SHP77 (cell line): ENCODE measurements at regions not wholly inside any gene's neighbourhood (a gene's known extent, or its start where the extent isn't known, plus 50 kb on each side); places are given as distances from the start of the nearest gene placed in this dataset.
A peak's percentile ranks its signal among the peaks of the same experiment; 100 is the strongest.

Experiments used
- DNase-seq, 2 experiments: peaks; one replicate each; lab custom pipeline; 2025; lab: John Stamatoyannopoulos, UW

DNA sequence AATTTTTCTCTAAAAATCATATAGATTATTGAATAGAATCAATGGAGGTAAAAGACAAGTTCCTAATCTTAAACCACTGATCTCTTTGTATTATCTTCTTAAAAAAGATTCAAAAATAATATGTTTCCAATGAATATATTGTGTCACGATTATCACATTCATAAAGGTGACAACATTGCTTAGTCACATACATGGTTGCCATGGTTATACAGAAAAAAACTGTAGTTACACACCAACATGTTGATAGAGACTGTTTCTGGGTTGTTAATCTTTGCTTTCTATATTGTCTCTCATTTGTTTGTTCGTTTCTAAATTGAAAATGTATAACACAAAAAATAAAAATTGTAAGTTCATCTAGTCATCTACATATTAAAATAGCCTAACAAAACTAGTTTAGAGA lies 376.0 kb upstream of the ALCAM start:
- DNase-seq = no peak

DNA sequence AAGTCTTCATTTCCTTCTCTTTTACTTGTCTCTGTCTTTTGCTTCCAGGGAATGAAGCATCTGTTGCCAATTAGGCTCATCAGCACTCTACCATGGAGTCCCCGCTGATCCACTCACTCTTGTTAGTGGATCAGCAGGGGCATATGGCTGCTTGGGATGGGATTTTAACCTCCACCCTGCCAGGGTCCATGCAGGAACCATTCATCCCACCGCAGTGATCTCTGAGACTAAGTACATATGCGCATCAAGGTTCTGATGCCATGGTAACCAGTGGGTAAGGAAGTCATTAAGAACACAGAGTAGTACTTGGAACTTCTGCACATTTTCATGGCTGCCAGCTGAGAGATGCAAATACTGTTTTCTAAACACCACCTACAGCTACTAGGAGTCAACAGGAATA lies 374.0 kb upstream of the ALCAM start:
- no peak for DNase-seq

DNA sequence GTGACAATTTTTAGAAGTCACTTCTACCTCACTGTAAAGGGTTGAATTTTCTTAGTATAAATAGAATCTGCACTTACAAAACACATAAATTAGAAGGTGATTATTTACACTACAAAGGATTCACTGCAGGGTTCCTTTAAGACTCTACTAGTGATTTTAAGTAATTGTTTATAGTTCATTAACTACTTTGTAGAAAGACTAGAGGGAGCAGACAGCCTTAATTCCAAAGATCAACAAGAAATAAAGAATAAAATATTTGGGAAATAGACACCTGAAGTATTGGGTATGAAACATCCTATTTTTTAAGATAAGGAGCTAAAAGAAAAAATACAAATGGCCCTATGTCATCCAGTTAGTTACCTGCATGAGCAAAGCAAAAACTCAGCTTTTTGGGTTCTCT lies 360.5 kb upstream of the ALCAM start:
- no peak for DNase-seq

DNA sequence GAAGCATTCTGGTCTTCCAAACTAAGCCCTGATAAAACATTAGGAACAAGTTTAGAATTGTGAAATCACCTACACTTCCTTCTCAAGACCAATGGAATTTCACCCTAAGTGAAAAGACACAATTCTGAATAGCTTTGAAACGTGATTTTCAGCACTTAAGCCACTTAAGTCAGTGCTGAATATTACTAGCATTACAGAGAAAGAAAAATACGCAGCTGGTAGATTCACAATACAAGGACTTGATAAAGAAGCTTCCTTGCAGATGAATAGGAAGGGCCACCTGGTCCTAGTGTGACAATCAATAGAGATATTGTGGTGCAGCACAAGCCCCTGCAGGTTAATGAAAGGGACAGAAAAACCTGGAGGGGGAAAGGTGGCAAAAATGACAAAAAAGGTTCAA lies 353.1 kb upstream of the ALCAM start:
- no peak for DNase-seq

DNA sequence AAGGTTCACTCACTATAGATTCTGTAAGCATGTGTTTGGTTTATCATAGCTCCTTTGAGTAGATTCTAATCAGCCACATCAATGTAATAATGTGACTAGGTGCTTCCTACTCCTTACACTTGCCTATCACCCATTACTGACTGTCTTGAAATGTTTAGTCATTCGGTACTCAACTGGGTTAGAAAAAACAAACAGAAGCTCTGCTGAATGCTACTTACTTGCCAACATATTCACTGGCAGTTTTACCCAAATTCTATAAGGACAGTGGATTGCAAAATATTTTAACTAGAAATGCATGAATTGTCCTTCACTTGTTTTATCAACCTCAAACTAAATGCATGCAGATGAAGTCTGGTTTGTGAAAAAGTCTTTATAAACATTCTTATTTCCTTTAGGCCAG lies 352.1 kb upstream of the ALCAM start:
- no peak for DNase-seq

DNA sequence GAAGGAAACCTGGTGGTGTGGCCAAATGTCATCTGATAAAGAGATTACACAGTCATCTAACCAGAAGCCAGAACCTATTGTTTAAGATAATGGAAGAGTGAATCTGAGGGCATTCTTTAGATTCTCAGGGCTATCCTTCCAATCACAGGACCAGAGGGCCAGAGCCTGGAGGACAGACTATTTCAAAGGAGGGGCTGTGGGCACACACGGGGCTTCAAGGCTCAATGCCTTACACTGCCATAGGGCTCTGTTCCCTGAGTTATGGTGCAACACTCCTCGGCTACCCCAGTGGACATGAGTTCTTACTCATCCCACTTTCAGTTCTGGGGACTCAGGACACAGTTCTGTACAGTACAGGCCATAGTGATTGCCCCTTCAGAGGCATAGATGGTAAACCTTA lies 343.9 kb upstream of the ALCAM start:
- DNase-seq = no peak

DNA sequence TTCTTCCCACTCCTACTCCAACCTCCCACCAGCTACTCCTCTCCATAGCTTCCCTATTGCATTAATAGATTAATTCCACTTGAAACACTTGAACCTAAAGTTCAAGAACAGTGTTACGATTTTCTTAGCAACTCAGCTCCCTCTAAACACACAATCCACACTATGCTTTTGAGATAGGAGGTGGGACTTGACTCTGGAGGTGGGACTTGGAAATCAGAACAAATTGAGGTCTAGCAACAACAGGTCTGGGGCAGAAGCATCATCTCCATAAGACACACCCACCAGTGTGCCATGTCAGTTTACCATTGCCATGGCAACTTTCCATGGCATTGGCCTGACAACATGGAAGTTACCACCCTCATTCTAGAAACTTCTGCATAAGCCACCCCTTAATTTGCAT lies 336.5 kb upstream of the ALCAM start:
- DNase-seq = no peak

DNA sequence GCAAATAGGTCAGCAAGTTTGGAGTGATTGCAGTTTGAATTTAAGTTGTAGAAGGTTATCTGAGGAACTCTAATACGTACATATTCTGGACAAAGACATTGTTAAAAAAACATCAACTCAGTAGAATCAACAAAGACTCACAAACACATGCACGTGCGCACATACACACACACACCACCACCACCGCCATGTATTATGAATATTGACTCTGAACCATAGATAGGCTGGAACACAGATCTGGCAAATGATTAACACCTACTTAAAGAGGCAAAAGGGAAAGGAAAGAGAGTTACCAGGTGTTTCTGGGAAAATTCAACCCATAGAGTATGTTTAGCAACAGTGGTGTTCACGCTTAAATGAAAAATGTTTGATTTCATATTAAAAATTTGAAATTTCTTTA lies 334.2 kb upstream of the ALCAM start:
- DNase-seq = no peak

DNA sequence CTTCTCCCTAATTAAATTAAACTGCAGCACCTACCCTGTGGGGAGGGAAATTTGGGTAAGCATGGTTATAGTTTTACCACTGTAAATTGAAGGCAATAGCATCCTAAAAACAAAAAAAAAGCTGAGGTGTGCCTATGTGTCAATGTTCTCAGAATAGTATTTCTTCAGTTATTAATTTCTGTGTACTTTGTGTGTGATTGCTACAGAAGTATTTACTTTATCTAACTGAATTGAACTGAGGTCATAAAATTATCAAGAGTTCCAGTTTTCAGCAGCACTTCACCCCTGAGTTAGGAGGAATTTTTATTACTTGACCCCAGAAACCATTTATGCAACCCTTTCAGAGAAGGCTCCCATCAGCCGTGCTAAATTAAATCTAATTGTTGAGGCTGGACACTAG lies 333.6 kb upstream of the ALCAM start:
- no peak for DNase-seq

DNA sequence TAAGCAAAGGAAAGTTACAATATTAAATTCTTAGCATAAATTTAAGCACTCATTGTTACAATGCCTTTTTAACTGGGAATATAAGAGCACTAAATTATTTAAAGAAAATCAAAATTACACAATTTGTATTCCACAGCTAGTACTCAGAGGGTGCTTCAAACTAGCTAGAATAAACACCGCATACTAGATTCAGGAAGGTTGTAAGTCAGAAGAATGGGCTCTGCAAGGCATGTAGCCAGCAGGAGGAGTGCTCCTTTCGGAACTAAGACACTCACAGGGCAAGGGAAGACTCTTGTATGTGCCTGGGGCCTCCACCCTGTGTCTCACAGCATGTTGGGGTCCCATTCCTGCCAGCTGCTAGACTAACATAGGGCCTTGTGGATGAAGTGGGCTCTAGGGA lies 327.7 kb upstream of the ALCAM start:
- DNase-seq = no peak

DNA sequence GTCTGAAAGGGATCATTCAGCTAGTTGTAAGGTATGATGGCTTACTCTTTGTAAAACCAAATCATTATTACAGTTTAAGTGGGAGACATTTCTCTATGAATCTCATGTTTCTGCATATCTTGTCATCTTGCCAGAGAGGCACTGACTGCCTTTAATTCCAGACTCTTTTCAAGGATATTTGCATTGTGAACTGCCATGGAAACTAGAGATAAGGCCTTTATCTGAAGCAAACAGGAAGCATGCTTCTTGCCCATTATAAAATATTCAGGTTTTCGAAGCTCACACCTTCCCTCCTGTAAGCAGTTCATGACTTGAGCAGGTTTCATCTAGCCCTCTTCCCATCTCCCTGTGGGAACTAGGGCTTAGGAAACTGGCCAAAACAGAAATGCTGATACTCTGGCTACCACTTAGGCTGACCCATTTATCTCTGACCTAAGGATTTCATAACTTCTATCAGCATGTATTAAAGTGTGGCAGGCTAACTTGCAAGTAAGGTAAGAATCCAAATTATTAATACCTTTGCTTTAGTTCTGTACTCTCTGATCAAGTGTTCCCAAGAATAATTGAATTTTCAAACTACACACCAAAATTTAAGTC lies 326.6 kb upstream of the ALCAM start:
- DNase-seq = no peak

DNA sequence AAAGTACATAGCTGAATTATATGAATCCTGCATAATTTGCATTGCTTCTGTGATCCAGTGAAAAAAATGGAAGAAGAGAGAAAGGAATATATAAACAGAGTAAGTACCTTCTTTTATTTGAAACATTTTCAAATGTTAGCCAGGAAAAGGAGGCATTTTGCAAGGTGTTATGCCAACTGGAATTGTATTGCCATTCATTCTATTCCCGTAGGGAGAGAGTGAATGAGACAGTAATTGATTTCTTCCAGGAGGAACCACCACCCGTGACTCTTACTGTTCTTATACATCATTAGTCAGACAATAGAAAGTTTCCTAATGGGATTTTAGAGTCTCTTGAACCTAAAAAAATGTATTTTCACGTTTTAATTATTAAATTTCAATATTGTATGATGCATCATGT lies 324.1 kb upstream of the ALCAM start:
- no peak for DNase-seq

DNA sequence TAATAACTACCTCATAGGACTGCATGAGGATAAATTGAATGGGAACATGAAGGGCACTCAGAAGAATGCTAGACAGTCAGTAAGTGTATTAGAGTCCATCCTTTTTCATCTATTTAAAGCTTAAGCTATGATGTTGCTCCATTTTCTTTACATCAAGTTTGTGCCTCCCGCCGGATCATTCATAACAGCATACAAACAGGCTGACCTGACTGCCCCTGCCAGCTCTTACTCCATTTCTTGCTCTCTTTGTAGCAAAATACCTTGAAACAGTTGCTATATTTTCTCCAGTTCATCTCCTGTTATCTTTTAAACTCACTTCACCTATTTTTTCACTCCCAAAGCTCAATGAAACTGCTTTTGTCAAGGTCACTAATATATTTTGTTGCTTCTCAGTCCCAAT lies 315.6 kb upstream of the ALCAM start:
- no peak for DNase-seq

DNA sequence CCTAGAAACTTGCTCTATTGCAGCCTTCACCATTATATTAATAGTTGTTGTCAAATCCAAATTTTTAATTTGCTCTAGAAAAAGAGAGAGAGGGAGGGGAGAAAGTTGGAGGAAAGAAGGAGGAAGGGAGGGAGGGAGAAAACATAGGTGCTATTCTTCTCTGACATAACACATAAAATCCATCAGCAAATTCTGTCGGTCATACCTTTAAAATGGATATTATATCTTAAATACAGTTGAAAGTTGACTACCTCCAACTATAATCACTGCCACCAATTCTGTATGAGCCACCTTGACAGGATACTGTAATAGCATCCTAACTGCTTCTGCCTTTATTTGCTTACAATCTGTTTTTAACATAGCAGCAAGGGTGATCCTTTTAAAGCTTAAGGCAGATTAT lies 314.7 kb upstream of the ALCAM start:
- DNase-seq = no peak

DNA sequence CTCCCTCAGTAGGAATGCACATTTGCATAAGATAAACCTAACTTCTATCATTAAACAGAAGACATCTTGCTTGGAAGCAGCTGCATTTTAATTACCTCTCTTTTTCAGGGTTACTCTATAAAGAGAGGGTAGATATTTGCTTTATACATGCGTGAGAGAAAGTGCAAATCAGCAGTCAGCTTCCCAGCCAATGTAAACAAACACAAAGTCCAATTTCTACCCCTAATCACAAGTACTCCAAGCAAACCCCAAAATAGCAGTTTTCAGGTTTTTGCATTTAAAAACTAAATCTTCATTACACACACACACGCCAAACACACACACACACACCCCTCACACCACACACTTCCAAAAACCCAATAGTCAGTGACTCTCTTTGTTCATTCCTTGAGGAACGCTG lies 303.9 kb upstream of the ALCAM start:
- DNase-seq = peak in 1 of 2 experiments; percentile 7

DNA sequence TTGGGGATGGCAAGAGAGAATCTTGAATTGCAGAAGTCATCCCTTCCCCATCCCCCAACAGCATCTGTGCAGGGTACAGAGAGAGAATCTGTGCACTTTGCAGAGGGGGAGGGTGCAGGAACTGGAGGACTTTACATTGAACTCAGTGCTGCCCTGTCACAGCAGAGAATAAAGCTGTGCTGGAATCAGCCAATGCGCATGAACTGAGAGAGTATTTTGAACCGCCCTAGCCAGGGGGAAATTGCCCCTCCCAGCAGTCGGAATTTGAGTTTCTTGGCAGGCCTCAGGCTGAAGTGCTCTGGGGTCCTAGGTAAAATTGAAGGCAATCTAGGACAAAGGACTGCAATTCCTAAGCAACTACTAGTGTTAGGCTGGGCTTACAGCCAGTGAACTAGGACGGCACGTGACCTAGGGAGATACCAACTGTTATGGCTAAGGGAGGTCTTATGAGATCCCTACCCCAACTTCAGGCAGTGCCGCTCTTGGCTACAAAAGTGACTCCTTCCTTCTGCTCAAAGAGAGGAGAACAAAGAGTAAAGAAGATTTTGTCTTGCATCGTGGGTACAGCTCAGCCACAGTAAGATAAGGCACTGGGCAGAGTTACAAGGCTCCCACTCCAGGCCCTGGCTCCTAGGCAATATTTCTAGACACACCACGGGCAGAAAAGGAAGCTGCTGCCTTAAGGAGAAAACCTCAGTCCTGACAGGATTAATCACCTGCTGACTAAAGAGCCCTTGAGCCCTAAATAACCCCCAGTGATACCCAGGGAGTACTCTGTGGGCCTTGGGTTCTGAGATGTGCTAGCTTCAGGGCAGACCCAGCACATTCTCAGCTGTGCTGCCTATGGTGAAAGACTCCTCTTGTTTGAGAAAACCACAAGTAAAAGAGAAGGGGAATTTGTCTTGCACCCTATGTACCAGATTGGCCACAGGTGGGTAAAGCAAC lies 300.5 kb upstream of the ALCAM start:
- no peak for DNase-seq

DNA sequence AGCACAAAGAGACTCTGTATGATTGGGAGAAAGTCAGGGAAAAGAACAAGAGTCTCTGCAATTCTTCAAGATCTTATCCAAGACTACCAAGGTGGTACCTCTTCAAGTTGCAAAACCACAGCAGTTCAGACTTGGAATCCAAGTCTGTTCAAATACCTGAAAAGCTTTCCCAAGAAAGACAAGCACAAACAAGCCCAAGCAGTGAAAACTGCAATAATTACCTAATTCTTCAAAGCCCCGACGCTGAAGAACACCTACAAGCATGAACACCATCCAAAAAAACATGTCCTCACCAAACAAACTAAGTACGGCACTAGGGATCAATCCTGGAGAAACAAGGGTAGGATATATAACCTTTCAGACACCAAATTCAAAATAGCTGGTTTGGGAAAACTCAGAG lies 299.3 kb upstream of the ALCAM start:
- DNase-seq = no peak

DNA sequence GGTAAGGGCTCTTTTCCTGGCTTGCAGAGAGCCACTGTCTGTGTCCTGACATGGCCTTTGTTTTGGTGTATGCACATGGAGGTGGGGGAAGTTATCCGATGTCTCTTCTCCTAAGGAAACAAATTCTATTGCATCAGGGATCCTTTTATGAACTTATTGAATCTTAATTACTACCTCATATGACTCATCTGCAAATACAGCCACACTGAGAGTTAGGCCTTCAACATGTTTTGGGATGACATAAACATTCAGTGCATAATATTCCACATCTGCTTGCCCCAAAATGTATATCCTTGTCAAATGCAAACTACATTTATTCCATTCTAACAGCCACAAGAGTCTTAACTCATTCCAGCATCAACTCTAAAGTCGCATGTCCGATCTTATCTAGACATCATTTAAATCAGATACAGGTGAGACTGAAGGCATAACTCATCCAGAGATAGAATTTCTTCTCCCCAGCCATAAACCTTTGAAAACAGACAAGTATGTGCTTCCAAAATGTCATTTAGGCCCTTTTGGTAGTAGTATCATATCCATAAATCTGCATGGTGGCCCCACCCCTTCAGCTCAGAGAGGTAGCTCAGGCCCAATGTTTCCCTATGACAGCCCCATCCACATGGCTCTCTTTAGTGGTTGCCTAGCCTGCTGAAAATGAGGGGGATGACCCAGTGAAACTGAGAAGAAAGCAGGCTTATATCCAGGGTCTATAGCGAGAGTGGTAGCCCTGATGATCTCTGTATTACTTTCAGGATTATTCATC lies 289.5 kb upstream of the ALCAM start:
- no peak for DNase-seq

DNA sequence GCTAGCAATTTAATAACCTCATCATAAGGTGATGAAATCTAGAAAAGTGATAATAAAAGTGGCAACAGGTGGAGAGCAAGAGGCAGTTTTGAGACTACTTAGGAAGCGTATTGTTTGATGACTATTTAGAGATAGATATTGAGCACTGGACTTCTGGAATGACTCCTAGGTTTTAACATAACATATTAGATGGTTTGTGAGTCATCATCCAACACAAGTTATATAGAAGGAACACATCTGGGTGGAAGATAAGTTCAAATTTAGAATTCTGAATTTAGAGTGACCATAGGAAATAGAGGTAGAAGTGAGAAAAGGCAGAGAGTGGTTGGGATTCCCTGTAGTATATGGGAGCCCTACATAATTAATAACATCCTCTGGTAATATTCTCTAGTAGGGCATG lies 282.8 kb upstream of the ALCAM start:
- DNase-seq = no peak

DNA sequence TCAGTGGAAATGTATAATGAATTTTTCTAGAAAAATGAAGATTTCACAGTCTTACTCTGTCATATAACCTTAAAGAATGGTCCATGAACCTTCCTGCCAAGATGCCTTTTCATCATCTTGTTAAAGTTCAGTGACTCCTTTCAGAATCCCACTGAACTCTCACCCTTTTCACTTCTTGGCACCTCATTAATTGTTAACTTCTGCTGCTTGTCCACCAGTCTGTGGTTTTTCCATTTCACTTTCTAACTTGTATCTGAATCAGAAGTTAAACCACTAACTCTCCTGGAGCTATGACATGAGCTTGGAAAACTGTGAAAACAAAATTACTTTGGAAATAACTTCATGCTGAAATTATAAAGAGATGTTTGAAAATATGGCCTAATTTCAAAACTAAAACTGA lies 281.2 kb upstream of the ALCAM start:
- no peak for DNase-seq

DNA sequence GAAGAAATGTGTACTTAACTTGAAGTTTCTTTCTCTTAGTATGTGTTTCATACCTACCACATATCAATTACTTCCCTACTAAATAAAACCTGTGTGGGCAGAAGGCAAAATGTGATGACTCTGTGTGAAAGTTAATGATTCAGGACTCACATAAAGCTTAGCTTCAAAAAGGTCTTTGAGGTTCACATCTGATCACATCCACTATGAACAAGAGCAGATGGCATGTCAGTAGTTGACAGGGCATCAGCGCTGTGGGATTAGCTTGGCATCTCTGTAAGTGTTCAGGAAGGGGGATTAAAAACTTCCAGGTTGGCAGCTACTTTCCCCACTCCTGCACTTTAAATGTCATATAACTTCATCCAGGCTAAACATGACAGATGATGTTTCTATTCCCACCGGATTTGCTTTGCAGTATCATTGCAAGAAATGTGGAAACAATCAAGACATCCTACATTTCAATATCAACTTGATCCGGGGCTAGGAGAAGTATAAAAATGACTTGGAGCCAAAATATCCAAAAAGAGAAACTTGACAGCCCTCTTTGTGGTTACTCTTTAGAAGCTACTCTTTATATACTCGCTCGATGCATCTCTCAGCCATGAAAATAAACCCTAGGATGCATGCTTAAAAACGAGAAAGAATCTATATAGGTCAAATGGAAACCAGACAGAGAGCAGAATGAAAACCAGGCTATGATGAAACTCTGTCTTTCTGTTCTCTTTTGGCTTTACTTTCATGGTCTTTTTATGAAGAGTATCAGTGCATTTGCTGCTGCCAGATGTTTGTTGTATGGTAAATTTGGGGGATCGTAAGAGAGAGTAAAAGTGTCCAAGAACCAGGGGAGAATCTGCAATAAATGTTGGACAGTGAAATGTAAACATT lies 273.1 kb upstream of the ALCAM start:
- DNase-seq = no peak

DNA sequence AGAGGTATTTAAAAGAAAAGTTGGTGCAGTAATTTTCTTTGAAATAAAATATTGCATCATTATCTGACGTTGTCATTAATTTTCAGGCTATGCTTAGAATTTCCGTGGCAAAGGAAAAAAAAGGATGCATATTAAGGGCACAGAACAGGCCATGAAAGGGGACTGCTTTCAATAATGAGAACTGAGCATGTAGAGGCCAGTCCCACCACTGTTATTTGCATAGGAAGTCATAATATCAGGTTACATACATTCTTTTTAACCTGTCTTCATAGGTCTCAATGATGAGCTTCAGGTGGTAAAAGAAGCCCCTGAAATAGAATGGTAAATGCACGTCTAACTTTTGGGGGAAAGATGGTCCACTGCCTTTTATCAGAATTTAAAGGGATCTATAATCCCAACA lies 272.1 kb upstream of the ALCAM start:
- no peak for DNase-seq
